ENCODE measurements at regions not wholly inside any gene's neighbourhood (a gene's known extent, or its start where the extent isn't known, plus 50 kb on each side); places are given as distances from the start of the nearest gene placed in this dataset.

GRCh38 chr4:110675426-110675825, 52.5 kb upstream of the PITX2 start:
- peaks cover 48% of the 10 kb centered on the region for H3K27me3 ChIP-seq (ENCODE audit: insufficient read depth, low read depth, severe bottlenecking)
- TF ChIP-seq CTCF (IDR thresholded peaks at IDR 0.05; ENCODE audit: low read depth, low read length), result no peak
- no peak for DNase-seq
- no peak overlapping the region for H3K27ac ChIP-seq
- no peaks in the 10 kb centered on the region for H3K9me3 ChIP-seq (ENCODE audit: severe bottlenecking)
- no peaks in the 10 kb centered on the region for H3K36me3 ChIP-seq
- H3K4me3 ChIP-seq (ENCODE audit: low read depth, low read length), result no peak overlapping the region

GRCh38 chr4:110676241-110676640, 53.4 kb upstream of the PITX2 start:
- no peak for DNase-seq
- TF ChIP-seq CTCF (IDR thresholded peaks at IDR 0.05; ENCODE audit: low read depth, low read length), result no peak

GRCh38 chr4:110678517-110679227, 55.8 kb upstream of the PITX2 start:
- TF ChIP-seq CTCF (IDR thresholded peaks at IDR 0.05; ENCODE audit: low read depth, low read length), result no peak
- H3K27ac ChIP-seq, result no peak overlapping the region
- no peak for DNase-seq

More at GRCh38 chr4:110676241-110676640, 53.4 kb upstream of the PITX2 start:
- H3K27me3 ChIP-seq (ENCODE audit: insufficient read depth, low read depth, severe bottlenecking), result peaks cover 50% of the 10 kb centered on the region
- H3K4me3 ChIP-seq (ENCODE audit: low read depth, low read length), result no peak overlapping the region
- no peaks in the 10 kb centered on the region for H3K9me3 ChIP-seq (ENCODE audit: severe bottlenecking)
- H3K27ac ChIP-seq, result no peak overlapping the region
- no peaks in the 10 kb centered on the region for H3K36me3 ChIP-seq

GRCh38 chr4:110680265-110680664, 57.4 kb upstream of the PITX2 start:
- TF ChIP-seq CTCF (IDR thresholded peaks at IDR 0.05; ENCODE audit: low read depth, low read length), result no peak
- no peak overlapping the region for H3K4me3 ChIP-seq (ENCODE audit: low read depth, low read length)
- H3K27ac ChIP-seq, result no peak overlapping the region
- peaks cover 66% of the 10 kb centered on the region for H3K27me3 ChIP-seq (ENCODE audit: insufficient read depth, low read depth, severe bottlenecking)
- DNase-seq, result no peak
- no peaks in the 10 kb centered on the region for H3K36me3 ChIP-seq
- no peaks in the 10 kb centered on the region for H3K9me3 ChIP-seq (ENCODE audit: severe bottlenecking)

More at GRCh38 chr4:110678517-110679227, 55.8 kb upstream of the PITX2 start:
- no peak overlapping the region for H3K4me3 ChIP-seq (ENCODE audit: low read depth, low read length)
- no peaks in the 10 kb centered on the region for H3K9me3 ChIP-seq (ENCODE audit: severe bottlenecking)
- peaks cover 65% of the 10 kb centered on the region for H3K27me3 ChIP-seq (ENCODE audit: insufficient read depth, low read depth, severe bottlenecking)
- H3K36me3 ChIP-seq, result no peaks in the 10 kb centered on the region

GRCh38 chr4:110681381-110681780, 58.5 kb upstream of the PITX2 start:
- H3K27me3 ChIP-seq (ENCODE audit: insufficient read depth, low read depth, severe bottlenecking), result peaks cover 73% of the 10 kb centered on the region
- H3K36me3 ChIP-seq, result no peaks in the 10 kb centered on the region
- H3K4me3 ChIP-seq (ENCODE audit: low read depth, low read length), result no peak overlapping the region
- TF ChIP-seq CTCF (IDR thresholded peaks at IDR 0.05; ENCODE audit: low read depth, low read length), result no peak
- H3K27ac ChIP-seq, result no peak overlapping the region
- H3K9me3 ChIP-seq (ENCODE audit: severe bottlenecking), result no peaks in the 10 kb centered on the region
- no peak for DNase-seq

GRCh38 chr4:110682311-110682710, 59.4 kb upstream of the PITX2 start:
- no peaks in the 10 kb centered on the region for H3K36me3 ChIP-seq
- TF ChIP-seq CTCF (IDR thresholded peaks at IDR 0.05; ENCODE audit: low read depth, low read length), result no peak
- no peak for DNase-seq
- no peak overlapping the region for H3K27ac ChIP-seq
- no peak overlapping the region for H3K4me3 ChIP-seq (ENCODE audit: low read depth, low read length)
- peaks cover 73% of the 10 kb centered on the region for H3K27me3 ChIP-seq (ENCODE audit: insufficient read depth, low read depth, severe bottlenecking)
- H3K9me3 ChIP-seq (ENCODE audit: severe bottlenecking), result no peaks in the 10 kb centered on the region

Measured in WERI-Rb-1 (cell line).